ENCODE measurements at regions not wholly inside any gene's neighbourhood (a gene's known extent, or its start where the extent isn't known, plus 50 kb on each side); places are given as distances from the start of the nearest gene placed in this dataset.

DNA sequence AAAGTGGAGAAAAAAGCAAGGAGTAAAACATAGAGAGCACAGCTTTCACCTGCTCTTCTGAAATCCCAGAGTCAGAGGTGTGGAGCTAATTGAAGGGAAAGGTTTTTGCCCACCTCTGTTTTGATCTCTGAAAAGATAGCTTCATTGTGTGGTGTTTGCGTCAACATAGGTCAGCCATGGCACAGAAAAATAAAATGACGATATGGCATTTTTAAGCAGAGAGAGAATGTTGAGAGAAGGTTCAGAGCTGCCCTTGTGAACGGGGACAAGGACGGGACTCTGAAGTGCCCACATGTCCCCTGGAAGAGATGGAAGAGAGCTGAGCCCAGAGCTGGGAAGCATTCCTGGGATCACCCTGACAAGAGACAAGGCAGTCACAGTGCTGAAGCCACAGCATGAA, 249.4 kb upstream of the PLSCR5 start:
- TF ChIP-seq, protein P1, sequence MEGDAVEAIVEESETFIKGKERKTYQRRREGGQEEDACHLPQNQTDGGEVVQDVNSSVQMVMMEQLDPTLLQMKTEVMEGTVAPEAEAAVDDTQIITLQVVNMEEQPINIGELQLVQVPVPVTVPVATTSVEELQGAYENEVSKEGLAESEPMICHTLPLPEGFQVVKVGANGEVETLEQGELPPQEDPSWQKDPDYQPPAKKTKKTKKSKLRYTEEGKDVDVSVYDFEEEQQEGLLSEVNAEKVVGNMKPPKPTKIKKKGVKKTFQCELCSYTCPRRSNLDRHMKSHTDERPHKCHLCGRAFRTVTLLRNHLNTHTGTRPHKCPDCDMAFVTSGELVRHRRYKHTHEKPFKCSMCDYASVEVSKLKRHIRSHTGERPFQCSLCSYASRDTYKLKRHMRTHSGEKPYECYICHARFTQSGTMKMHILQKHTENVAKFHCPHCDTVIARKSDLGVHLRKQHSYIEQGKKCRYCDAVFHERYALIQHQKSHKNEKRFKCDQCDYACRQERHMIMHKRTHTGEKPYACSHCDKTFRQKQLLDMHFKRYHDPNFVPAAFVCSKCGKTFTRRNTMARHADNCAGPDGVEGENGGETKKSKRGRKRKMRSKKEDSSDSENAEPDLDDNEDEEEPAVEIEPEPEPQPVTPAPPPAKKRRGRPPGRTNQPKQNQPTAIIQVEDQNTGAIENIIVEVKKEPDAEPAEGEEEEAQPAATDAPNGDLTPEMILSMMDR (IDR thresholded peaks at IDR 0.05), result no peak
- TF ChIP-seq POLR2A (IDR thresholded peaks at IDR 0.05), result no peak
